ENCODE measurements at regions not wholly inside any gene's neighbourhood (a gene's known extent, or its start where the extent isn't known, plus 50 kb on each side); places are given as distances from the start of the nearest gene placed in this dataset.
"Not testable (repeated sequence)": the region's sequence is repeated elsewhere in the genome, so short reads cannot be mapped to it uniquely, and the experiment has no call there.

DNA sequence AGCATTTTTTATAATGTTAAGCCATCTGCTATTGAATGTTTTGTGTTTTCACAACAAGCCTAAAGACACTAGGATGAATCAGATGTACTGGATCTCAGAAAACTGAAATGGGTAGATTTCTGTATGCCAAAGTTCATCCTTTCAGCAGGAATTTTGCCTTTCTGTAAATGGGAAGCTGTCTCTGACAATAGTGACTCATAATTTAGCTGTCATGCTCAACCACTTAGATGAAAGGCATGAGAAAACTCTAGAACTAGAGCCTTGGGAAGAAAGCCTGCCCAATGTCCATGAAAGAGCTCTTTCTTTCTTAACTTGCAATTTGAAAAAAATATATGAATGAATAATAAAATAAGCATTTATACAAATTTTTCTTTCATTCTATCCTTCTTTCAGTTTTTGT lies 616.0 kb upstream of the EDIL3 start:
- H3K4me1 ChIP-seq = no peaks in the 10 kb centered on the region
- H3K27me3 ChIP-seq = no peaks in the 10 kb centered on the region
- no peak overlapping the region for H3K27ac ChIP-seq
- no peaks in the 10 kb centered on the region for H3K36me3 ChIP-seq
- ATAC-seq = no peak
- H3K4me3 ChIP-seq = no peak overlapping the region
- no peaks in the 10 kb centered on the region for H3K9me3 ChIP-seq
- TF ChIP-seq POLR2AphosphoS5 (IDR thresholded peaks at IDR 0.05) = no peak

- not testable (repeated sequence) for H3K9me3 ChIP-seq, H3K4me1 ChIP-seq, H3K4me3 ChIP-seq, ATAC-seq, H3K27ac ChIP-seq, H3K36me3 ChIP-seq, H3K27me3 ChIP-seq
- WGBS, 2 donors (ENCODE audit: low coverage in 1 of 2) = 80 to 94% methylated on average over 1 to 5 of the region's 9 CpGs
Observed at GRCh38 chr5:85002026-85002425, 617.3 kb upstream of the EDIL3 start.

GRCh38 chr5:85010014-85010562 lies 625.4 kb upstream of the EDIL3 start:
- Histone ChIP-seq H3K36me3 (no peaks in the 10 kb centered on the region), H3K27me3 (no peaks in the 10 kb centered on the region), H3K4me3 (no peak overlapping the region), H3K4me1 (no peaks in the 10 kb centered on the region), H3K9me3 (no peaks in the 10 kb centered on the region), H3K27ac (no peak overlapping the region)
- ATAC-seq = no peak
- TF ChIP-seq POLR2A (IDR thresholded peaks at IDR 0.05) (no peak), CTCF (IDR thresholded peaks at IDR 0.05) (no peak), POLR2AphosphoS5 (IDR thresholded peaks at IDR 0.05) (no peak), EP300 (IDR thresholded peaks at IDR 0.05) (no peak)
- 85 to 88% methylated on average over 4 of the region's 4 CpGs for WGBS, 2 donors (ENCODE audit: low coverage in 1 of 2)

DNA sequence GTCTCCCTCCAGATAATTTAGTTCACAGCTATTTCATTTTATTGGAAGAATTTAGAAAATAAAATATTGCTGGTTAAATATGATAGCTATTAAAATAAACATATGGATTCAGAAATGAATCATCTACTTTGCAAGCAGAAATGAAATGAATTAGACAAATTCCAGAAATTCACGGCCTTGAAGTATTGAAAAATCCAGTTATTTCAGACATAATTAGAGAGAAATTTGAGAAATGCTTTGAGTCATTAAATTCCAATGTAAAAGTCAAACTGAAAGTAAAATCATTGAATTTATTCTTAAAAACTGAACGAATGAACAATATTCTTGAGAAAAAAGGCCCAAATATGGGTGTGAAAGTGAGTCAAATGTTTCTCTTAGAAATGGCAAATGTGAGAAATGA lies 632.6 kb upstream of the EDIL3 start:
- no peak for ATAC-seq
- WGBS, 2 donors (ENCODE audit: low coverage in 1 of 2) = 62 to 94% methylated on average over 2 of the region's 2 CpGs
- Histone ChIP-seq H3K27ac (no peak overlapping the region), H3K27me3 (no peaks in the 10 kb centered on the region), H3K4me3 (no peak overlapping the region), H3K36me3 (no peaks in the 10 kb centered on the region), H3K9me3 (peaks cover 0 to 10% (median 0%) of the 10 kb centered on the region in 3 donors), H3K4me1 (no peaks in the 10 kb centered on the region)
- no peak for TF ChIP-seq POLR2AphosphoS5 (IDR thresholded peaks at IDR 0.05)
- no peak for TF ChIP-seq POLR2A (IDR thresholded peaks at IDR 0.05)
- TF ChIP-seq EP300 (IDR thresholded peaks at IDR 0.05) = no peak
- no peak for TF ChIP-seq CTCF (IDR thresholded peaks at IDR 0.05)

DNA sequence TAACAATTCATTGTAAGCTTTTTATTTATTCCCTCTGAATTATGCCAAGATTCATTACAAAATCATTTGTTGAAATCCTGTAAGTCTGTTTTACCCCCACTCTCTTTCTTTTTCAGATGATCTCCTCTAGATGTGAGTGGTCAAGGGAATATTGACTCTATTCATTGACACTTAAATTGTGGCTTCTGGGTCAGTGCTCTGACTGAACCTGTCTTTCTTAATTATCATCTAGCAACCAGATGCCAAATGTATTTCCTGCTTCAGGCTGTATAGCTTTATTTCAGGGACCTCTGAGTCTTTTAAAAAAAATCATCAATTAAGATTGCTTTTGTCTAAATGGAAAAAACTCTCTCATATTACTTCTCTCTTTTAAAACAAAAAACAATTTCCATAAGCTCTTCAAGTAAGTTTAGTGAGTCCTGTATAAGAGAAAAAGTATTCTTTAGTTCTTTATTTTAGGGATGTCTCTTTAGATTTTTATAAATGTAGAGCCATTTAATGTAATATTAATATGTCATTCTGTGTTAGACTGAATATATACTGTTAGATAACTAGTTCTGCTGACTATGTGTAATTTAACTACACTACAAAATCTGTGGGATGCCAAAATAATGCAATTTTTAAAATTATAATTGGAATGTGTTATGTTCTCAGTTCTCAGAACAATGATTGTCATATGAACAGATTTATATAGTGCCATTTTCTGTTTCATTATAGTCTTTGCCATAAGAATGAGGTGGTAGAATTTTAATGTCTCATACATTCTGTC lies 645.8 kb upstream of the EDIL3 start:
- Histone ChIP-seq H3K27me3 (no peaks in the 10 kb centered on the region), H3K9me3 (no peaks in the 10 kb centered on the region), H3K36me3 (no peaks in the 10 kb centered on the region), H3K4me1 (no peaks in the 10 kb centered on the region), H3K27ac (no peak overlapping the region), H3K4me3 (no peak overlapping the region)
- no peak for TF ChIP-seq POLR2AphosphoS5 (IDR thresholded peaks at IDR 0.05)
- TF ChIP-seq CTCF (IDR thresholded peaks at IDR 0.05) = no peak
- TF ChIP-seq POLR2A (IDR thresholded peaks at IDR 0.05) = no peak
- TF ChIP-seq EP300 (IDR thresholded peaks at IDR 0.05) = no peak
- ATAC-seq = no peak

DNA sequence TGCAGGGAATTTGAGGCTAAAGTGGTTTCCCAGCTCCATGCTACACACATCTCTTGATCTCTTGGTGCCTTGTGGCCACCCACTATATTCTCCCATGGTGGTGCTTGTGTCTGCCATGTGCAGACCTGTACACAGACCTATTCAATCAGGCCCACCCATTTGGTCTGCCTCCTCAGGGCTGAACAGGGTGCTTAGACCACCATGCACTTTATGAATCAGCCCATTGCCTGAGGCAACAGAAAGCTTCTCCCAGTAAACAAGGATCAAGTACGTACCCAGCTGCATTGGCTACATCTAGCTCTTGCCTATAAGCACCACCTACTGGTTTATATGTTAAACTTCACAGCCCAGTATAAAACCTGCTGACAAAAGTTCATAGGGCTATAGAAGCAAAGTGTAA lies 664.3 kb upstream of the EDIL3 start:
- no peaks in the 10 kb centered on the region for H3K36me3 ChIP-seq
- TF ChIP-seq CTCF (IDR thresholded peaks at IDR 0.05) = no peak
- no peak for TF ChIP-seq EP300 (IDR thresholded peaks at IDR 0.05)
- no peak for TF ChIP-seq POLR2A (IDR thresholded peaks at IDR 0.05)
- TF ChIP-seq POLR2AphosphoS5 (IDR thresholded peaks at IDR 0.05) = no peak
- H3K27ac ChIP-seq = no peak overlapping the region
- no peaks in the 10 kb centered on the region for H3K27me3 ChIP-seq
- H3K9me3 ChIP-seq = no peaks in the 10 kb centered on the region
- WGBS, 2 donors (ENCODE audit: low coverage in 1 of 2) = 0 to 17% methylated on average over 1 of the region's 1 CpG
- no peak for ATAC-seq
- no peaks in the 10 kb centered on the region for H3K4me1 ChIP-seq
- no peak overlapping the region for H3K4me3 ChIP-seq

Data from gastroesophageal sphincter (tissue), 4 donors.